ENCODE measurements at regions not wholly inside any gene's neighbourhood (a gene's known extent, or its start where the extent isn't known, plus 50 kb on each side); places are given as distances from the start of the nearest gene placed in this dataset.

DNA sequence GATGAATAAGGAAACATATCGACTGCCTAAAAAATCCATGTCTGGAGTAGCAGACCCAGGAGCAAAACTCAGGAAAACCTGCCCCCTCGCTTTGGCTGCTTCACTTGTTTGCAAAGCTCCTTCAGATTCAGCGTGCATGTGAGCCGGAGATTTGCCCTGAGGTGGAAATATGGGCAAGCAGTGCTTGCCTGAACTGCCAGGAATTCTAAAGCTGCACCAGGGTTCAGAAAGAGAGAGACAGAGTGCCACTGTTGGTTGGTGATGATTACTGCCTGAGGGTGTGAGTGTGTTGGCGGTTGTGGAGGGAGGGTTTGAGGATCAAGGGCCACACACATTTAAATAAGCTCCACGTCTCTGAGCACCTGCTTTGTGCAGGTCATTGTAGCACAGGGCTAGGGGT lies 139.6 kb upstream of the RGPD4 start:
- no peaks in the 10 kb centered on the region for H3K9me2 ChIP-seq (ENCODE audit: insufficient read depth, low read length)
- H3K9ac ChIP-seq (ENCODE audit: low read length), result no peak overlapping the region
- H3K79me2 ChIP-seq (replicated peaks; ENCODE audit: insufficient read depth, low read length), result no peaks in the 10 kb centered on the region
- H3K27me3 ChIP-seq (ENCODE audit: insufficient read depth, low read depth, low read length), result peaks cover 9% of the 10 kb centered on the region
- H2AFZ ChIP-seq (ENCODE audit: low read depth, low read length), result no peak overlapping the region
- TF ChIP-seq, protein P1, sequence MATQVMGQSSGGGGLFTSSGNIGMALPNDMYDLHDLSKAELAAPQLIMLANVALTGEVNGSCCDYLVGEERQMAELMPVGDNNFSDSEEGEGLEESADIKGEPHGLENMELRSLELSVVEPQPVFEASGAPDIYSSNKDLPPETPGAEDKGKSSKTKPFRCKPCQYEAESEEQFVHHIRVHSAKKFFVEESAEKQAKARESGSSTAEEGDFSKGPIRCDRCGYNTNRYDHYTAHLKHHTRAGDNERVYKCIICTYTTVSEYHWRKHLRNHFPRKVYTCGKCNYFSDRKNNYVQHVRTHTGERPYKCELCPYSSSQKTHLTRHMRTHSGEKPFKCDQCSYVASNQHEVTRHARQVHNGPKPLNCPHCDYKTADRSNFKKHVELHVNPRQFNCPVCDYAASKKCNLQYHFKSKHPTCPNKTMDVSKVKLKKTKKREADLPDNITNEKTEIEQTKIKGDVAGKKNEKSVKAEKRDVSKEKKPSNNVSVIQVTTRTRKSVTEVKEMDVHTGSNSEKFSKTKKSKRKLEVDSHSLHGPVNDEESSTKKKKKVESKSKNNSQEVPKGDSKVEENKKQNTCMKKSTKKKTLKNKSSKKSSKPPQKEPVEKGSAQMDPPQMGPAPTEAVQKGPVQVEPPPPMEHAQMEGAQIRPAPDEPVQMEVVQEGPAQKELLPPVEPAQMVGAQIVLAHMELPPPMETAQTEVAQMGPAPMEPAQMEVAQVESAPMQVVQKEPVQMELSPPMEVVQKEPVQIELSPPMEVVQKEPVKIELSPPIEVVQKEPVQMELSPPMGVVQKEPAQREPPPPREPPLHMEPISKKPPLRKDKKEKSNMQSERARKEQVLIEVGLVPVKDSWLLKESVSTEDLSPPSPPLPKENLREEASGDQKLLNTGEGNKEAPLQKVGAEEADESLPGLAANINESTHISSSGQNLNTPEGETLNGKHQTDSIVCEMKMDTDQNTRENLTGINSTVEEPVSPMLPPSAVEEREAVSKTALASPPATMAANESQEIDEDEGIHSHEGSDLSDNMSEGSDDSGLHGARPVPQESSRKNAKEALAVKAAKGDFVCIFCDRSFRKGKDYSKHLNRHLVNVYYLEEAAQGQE (IDR thresholded peaks at IDR 0.05; ENCODE audit: borderline replicate concordance), result no peak
- TF ChIP-seq EZH2 (IDR thresholded peaks at IDR 0.05; ENCODE audit: borderline replicate concordance, insufficient read depth, low read length, poor library complexity, severe bottlenecking) (no peak), TAF1 (IDR thresholded peaks at IDR 0.05; ENCODE audit: low read depth) (no peak), RAD21 (conservative IDR thresholded peaks at IDR 0.05) (no peak), MXI1 (conservative IDR thresholded peaks at IDR 0.05; ENCODE audit: poor library complexity, severe bottlenecking) (no peak), POLR2AphosphoS5 (IDR thresholded peaks at IDR 0.05) (no peak), SMC3 (conservative IDR thresholded peaks at IDR 0.05; ENCODE audit: poor library complexity) (no peak), EP300 (conservative IDR thresholded peaks at IDR 0.05; ENCODE audit: poor library complexity, severe bottlenecking) (no peak)
- TF ChIP-seq, protein P2, sequence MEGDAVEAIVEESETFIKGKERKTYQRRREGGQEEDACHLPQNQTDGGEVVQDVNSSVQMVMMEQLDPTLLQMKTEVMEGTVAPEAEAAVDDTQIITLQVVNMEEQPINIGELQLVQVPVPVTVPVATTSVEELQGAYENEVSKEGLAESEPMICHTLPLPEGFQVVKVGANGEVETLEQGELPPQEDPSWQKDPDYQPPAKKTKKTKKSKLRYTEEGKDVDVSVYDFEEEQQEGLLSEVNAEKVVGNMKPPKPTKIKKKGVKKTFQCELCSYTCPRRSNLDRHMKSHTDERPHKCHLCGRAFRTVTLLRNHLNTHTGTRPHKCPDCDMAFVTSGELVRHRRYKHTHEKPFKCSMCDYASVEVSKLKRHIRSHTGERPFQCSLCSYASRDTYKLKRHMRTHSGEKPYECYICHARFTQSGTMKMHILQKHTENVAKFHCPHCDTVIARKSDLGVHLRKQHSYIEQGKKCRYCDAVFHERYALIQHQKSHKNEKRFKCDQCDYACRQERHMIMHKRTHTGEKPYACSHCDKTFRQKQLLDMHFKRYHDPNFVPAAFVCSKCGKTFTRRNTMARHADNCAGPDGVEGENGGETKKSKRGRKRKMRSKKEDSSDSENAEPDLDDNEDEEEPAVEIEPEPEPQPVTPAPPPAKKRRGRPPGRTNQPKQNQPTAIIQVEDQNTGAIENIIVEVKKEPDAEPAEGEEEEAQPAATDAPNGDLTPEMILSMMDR (IDR thresholded peaks at IDR 0.05; ENCODE audit: poor library complexity, severe bottlenecking), result no peak
- no peaks in the 10 kb centered on the region for H3K9me3 ChIP-seq (ENCODE audit: low read length)
- no peaks in the 10 kb centered on the region for H3F3A ChIP-seq (ENCODE audit: insufficient read depth, low read length, poor library complexity, severe bottlenecking)
- no peaks in the 10 kb centered on the region for H3K36me3 ChIP-seq (ENCODE audit: insufficient read depth, low read length)
- H3K4me2 ChIP-seq (ENCODE audit: low read length), result no peak overlapping the region
- H3K4me3 ChIP-seq (ENCODE audit: low read length), result no peak overlapping the region
- no peaks in the 10 kb centered on the region for H4K20me1 ChIP-seq (ENCODE audit: insufficient read depth)
- H3K27ac ChIP-seq (ENCODE audit: low read length), result no peak overlapping the region

DNA sequence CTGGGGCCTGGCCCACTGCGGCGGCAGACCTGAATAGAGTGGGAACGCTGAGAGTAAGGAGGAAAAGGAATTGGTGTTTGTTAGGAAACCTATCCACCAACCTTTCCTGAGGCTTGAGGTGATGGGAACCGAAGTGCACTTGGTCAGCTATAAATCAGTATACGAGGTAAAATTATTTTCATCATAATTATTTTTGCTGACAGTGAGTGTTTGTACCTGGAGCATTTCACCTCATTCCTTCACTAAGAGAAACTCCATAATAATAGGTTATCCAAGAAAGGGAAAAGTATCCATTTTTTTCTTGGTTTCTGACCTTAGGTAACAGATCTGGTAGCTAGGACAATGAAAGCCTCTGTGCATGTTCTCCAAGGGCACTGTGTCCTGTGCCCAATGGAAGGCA lies 138.6 kb upstream of the RGPD4 start:
- TF ChIP-seq EP300 (conservative IDR thresholded peaks at IDR 0.05; ENCODE audit: poor library complexity, severe bottlenecking), result no peak
- no peak for TF ChIP-seq SMC3 (conservative IDR thresholded peaks at IDR 0.05; ENCODE audit: poor library complexity)
- no peak for TF ChIP-seq MXI1 (conservative IDR thresholded peaks at IDR 0.05; ENCODE audit: poor library complexity, severe bottlenecking)
- TF ChIP-seq, protein P1 (IDR thresholded peaks at IDR 0.05; ENCODE audit: borderline replicate concordance), result no peak
- TF ChIP-seq TAF1 (IDR thresholded peaks at IDR 0.05; ENCODE audit: low read depth), result no peak
- TF ChIP-seq RAD21 (conservative IDR thresholded peaks at IDR 0.05), result no peak
- TF ChIP-seq, protein P2 (IDR thresholded peaks at IDR 0.05; ENCODE audit: poor library complexity, severe bottlenecking), result no peak
- TF ChIP-seq POLR2AphosphoS5 (IDR thresholded peaks at IDR 0.05), result no peak
- no peak for TF ChIP-seq EZH2 (IDR thresholded peaks at IDR 0.05; ENCODE audit: borderline replicate concordance, insufficient read depth, low read length, poor library complexity, severe bottlenecking)
- Histone ChIP-seq H2AFZ (ENCODE audit: low read depth, low read length) (no peak overlapping the region), H3K9me2 (ENCODE audit: insufficient read depth, low read length) (no peaks in the 10 kb centered on the region)

More for the DNA sequence above, 138.6 kb upstream of the RGPD4 start:
- Histone ChIP-seq H3K4me2 (ENCODE audit: low read length) (no peak overlapping the region), H3K4me3 (ENCODE audit: low read length) (no peak overlapping the region), H3K27me3 (ENCODE audit: insufficient read depth, low read depth, low read length) (peaks cover 9% of the 10 kb centered on the region), H3K36me3 (ENCODE audit: insufficient read depth, low read length) (no peaks in the 10 kb centered on the region), H4K20me1 (ENCODE audit: insufficient read depth) (no peaks in the 10 kb centered on the region), H3F3A (ENCODE audit: insufficient read depth, low read length, poor library complexity, severe bottlenecking) (no peaks in the 10 kb centered on the region), H3K9ac (ENCODE audit: low read length) (no peak overlapping the region), H3K79me2 (replicated peaks; ENCODE audit: insufficient read depth, low read length) (no peaks in the 10 kb centered on the region), H3K27ac (ENCODE audit: low read length) (no peak overlapping the region), H3K9me3 (ENCODE audit: low read length) (no peaks in the 10 kb centered on the region)
